Activated CD4-positive, alpha-beta T cell treated with anti-CD3 and anti-CD28 coated beads for 1 hour (primary cell): ENCODE measurements at regions not wholly inside any gene's neighbourhood (a gene's known extent, or its start where the extent isn't known, plus 50 kb on each side); places are given as distances from the start of the nearest gene placed in this dataset.
A peak's percentile ranks its signal among the peaks of the same experiment; 100 is the strongest.

ENCODE experiments used
- DNase-seq: peaks from one replicate; pipeline ENCODE4 v3.0.0-alpha.2; 2020

- no peak for DNase-seq
These were observed 402.4 kb downstream of the ETS1 start for GRCh38 chr11:128184981-128185380.

- no peak for DNase-seq
These were observed 404.5 kb downstream of the ETS1 start for GRCh38 chr11:128182844-128183243.

DNA sequence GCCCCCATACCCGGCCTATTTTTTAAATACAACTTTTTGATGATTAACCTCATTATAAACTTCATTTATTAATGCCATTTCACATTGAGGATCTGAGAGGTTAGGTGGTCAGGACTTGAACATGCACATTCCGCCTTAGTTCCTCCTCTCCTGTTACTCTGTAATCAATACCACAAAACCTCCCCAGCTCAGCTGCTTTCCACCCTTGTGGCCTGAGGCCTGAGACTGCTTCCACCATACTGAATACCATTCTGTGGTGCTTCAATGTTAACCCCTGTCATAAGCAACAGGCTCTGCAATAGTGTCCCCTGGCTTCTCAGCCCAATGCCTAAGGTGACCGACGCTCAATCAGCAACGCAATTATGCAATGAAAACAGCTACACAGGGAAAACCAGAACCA, 405.4 kb downstream of the ETS1 start:
- DNase-seq, result no peak

GRCh38 chr11:128181088-128181480, 406.3 kb downstream of the ETS1 start:
- DNase-seq, result no peak

DNA sequence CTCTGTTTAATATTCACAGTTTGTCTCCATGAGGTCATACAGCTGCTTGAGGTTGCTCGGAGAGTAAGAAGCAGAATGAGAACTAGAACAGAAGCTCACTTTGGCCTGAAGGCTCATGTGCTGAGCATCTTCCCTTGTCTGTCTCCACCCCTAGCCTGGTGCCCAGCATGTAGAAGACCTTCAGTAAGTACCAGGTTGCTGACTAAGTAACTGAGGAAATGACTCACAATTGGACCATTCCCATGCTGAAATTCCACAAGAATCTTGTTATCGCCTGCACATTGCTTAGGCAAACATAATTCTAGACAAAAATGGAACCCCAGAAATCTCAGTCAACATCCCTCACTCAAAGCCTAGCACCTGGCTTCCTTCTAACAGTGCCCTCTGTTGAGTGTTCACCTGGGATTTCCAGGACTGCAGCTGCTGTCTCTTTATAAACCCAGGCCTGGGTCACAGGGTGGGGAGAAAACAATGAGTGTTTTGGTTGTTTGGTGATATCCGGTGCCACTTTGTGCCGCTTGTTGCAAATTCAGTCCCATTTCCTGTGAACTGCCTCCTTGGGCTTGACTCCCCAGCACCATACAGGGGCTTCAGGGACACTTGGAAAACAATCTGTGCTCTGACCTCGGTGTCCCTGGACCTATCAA, 406.8 kb downstream of the ETS1 start:
- no peak for DNase-seq

- no peak for DNase-seq
These were observed 407.8 kb downstream of the ETS1 start for GRCh38 chr11:128179512-128179911.

DNA sequence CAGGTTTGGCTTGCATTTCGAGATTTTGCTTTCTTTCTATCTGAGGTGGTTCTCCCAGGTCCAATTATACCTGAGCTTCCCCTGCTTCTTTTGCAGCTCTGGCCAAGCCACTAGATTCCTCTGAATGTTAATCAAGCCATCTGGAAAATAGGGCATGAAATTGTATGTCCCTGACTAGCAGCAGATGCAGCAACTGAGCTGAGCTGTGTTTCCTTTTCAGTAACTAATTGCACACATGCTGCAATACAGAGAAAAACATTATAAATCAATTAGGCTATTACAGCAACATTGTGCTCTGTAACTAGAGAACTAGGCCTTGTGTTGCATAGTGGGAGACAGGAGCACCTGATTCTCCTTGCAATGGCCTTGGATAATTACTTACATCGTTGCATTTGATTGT, 408.3 kb downstream of the ETS1 start:
- DNase-seq, result no peak

GRCh38 chr11:128174465-128175291, 412.7 kb downstream of the ETS1 start:
- DNase-seq, result no peak

DNA sequence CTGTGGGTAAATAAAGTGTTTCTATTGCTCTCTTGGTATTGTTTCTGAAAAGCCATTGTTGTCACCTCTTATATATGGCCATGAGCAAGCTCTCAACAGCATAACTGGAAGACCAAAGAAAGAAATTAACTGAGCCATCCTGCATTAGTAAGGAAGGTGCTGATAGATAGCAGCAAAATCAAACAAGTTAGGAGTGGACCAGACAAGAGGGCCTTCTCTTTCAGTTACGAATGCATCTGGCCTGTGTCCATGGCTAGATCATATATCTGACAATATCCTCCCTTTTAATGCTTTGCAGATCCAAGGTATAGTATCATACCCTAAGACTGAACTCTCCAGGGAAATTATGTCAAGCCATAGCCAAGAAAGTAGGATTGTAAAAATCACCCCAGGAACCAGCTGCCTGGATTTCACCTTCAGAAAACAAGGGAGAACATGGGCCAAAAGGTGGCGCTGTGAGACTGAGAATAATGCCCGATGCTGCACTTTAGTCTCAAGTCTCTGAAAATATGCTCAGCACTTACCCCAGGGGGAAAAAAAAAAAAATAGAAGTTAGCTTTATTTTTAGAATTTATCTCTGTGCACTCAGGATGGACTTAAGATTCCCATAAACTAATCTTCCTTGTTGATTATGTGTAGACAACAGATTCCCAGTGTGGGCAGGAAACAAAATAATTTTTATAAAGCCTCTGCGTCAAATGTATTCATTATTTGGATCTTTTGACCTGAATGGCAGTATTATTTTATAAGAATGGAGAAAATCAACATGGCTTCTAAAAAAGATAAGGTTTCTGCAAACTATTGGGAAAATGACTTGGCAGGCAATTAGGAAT, 415.1 kb downstream of the ETS1 start:
- DNase-seq, result peak; percentile 76

DNA sequence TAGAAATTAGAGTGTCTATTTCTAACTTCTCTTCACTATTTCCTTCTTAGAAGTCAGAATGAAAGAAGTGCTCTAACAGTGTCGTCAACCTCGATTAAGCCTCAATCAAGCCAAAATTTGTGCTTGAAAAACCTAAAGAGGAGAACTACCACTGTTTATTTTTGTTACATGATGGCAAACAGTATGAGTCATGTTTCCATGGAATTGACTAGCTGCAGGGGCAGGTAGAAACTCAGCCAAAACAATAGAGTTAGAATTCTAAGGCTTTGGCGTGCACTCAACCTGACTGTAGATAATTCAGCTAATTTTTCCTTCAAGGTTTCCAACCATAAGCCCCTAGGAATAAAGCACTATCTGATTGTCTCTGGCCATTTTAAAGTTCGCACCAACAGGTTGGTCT, 415.9 kb downstream of the ETS1 start:
- DNase-seq, result no peak

- no peak for DNase-seq
These were observed 421.8 kb downstream of the ETS1 start for GRCh38 chr11:128165572-128165971.

DNA sequence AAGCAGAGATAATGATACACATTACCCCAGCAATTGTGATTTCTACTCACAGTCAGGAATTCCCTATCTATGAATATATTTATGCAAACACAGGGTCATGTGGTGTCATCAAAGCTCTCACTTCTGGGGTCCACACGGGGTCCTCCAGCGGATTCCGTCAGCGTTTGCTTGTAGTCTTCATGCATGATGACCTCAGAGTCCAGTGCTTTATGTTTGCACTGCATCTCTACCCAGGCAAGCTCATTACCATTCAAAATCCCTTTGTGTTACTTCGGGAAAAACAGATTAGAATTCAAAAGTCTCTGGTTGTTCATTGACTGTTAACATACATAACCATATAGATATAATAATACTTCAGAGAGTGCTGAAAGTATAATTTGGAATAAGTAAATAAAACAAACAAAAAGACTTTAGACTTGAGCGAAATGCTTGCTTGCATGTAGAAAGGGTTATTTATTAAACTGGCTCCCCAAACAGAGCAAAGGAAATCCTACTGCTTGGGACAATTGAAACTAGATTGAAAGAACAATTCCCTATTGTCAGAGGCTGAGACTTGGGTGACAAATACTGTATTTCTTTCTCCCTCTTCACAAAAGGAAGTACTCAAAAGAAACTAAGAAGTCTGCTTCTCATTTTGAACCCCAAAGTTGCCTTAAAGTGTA, 423.1 kb downstream of the ETS1 start:
- DNase-seq, result no peak

- DNase-seq, result no peak
These were observed 425.4 kb downstream of the ETS1 start for GRCh38 chr11:128161994-128162393.

DNA sequence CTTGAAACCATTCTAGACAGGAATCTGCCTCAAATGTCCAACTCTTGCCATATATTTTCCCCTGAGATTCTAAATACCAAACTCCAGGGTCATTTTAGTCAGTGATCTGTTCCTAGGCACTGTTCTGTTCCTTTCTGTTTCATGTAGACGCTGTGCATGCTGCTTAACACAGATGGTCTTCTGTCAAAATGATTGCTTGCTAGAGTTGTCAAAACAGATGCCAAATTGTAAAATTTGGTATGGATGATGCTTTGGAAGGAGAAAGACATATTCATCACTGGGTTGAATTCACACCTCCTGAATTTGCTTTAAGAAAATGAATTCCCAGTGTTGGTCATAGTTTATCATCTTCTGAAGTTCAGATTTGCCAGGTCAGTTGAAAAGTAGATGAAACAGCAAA, 425.9 kb downstream of the ETS1 start:
- DNase-seq, result no peak

DNA sequence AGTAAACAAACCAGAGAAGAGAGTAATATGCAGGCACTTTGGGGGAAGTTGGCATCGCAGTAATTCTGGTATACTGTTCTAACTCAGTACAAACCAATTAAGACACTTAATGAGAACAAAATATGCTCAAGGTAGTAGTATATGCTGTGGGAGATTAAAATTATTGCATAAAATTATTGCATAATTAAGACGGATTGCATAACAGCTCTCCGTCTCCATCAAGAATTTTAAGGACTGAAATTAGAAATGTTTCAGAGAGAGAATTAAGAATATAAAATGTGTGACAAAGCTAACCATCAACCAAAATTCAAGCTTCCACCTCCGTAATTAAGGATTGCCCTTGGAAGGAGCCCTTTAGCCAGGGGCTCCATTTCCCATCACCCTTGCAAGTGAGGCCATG, 428.5 kb downstream of the ETS1 start:
- DNase-seq, result no peak

GRCh38 chr11:128157423-128158298, 429.7 kb downstream of the ETS1 start:
- DNase-seq, result peak; percentile 12

- DNase-seq, result no peak
These were observed 430.9 kb downstream of the ETS1 start for GRCh38 chr11:128156486-128156885.

GRCh38 chr11:128155590-128155989, 431.8 kb downstream of the ETS1 start:
- DNase-seq, result no peak

DNA sequence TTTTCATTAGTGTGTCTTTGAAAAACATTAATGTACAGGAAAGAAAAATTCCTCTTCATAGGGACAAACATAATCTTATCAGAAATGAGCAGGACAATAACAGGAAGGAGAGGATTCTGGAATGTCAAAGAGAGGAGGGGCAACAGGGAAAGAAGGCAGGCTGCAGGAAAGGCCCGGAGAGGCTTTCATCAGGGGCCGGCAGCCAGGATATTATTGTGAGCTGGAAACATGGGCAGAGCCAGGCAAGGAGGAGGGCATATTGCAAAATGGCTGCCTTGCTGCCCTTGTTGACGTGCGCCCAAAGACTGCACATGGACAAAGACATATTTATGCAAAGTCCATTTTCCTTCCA, 433.7 kb downstream of the ETS1 start:
- DNase-seq, result no peak

DNA sequence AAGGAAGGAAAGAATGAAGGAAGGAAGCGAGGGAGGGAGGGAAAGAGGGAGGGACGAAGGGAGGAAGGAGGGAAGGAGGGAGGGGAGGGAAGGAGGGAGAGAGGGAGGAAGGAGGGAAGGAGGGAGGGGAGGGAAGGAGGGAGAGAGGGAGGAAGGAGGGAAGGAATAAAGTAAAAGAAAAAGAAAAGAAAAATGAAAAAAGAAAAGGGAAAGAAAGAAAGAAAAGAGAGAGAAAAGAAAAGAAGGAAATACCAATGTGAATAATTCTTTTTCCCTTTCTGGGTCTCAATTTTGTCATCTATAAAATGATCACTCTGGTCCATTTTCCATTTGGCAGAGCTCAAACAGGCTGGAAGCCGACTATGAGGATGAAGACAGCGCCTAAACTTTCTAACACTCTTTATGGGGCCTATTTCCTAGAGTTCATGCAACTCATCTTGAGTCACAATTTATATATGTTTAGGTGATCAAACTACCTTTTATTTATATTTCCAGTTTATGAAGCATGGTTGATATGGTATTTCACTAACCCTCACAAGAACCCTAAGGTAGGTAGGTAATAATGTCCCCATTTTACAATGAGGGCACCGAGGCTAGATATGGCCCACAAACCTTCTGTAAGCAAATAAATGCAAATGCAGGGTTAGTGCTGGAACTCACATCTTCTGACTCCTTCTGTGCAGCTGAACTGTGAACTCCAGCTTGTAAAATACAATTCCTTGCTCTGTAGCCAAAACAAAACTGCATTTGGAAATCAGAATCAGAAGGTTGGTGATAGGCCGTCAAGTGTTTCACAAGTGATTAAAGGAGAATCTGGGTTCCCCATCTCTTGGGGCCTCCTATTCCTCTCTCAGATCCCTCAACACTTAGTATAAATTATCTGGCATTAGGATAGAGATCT, 434.3 kb downstream of the ETS1 start:
- DNase-seq, result no peak

GRCh38 chr11:128151780-128152179, 435.6 kb downstream of the ETS1 start:
- DNase-seq, result no peak
